AG10803 (cell line): ENCODE measurements at regions not wholly inside any gene's neighbourhood (a gene's known extent, or its start where the extent isn't known, plus 50 kb on each side); places are given as distances from the start of the nearest gene placed in this dataset.

Experiments
- DNase-seq: peaks from one replicate; pipeline ENCODE4 v3.0.0; 2010; ENCODE audit warnings: low read depth
- H3K4me3 ChIP-seq: 2 replicates; pipeline ENCODE4 v1.5.1; 2011; ENCODE audit warnings: mild to moderate bottlenecking, low read length, control low read depth
- TF ChIP-seq, protein P1 (sequence below): conservative IDR thresholded peaks from 2 replicates; pipeline ENCODE4 v1.5.1; 2011; ENCODE audit warnings: mild to moderate bottlenecking, low read length, control low read depth, inconsistent platforms

GRCh38 chr14:99075771-99076375 is 196.1 kb downstream of the BCL11B start:
- no peak overlapping the region for H3K4me3 ChIP-seq
- TF ChIP-seq, protein P1, sequence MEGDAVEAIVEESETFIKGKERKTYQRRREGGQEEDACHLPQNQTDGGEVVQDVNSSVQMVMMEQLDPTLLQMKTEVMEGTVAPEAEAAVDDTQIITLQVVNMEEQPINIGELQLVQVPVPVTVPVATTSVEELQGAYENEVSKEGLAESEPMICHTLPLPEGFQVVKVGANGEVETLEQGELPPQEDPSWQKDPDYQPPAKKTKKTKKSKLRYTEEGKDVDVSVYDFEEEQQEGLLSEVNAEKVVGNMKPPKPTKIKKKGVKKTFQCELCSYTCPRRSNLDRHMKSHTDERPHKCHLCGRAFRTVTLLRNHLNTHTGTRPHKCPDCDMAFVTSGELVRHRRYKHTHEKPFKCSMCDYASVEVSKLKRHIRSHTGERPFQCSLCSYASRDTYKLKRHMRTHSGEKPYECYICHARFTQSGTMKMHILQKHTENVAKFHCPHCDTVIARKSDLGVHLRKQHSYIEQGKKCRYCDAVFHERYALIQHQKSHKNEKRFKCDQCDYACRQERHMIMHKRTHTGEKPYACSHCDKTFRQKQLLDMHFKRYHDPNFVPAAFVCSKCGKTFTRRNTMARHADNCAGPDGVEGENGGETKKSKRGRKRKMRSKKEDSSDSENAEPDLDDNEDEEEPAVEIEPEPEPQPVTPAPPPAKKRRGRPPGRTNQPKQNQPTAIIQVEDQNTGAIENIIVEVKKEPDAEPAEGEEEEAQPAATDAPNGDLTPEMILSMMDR: no peak
- peak; percentile 5 for DNase-seq

GRCh38 chr14:99077076-99077843 is 194.7 kb downstream of the BCL11B start:
- TF ChIP-seq, protein P1: no peak
- no peak overlapping the region for H3K4me3 ChIP-seq
- no peak for DNase-seq

DNA sequence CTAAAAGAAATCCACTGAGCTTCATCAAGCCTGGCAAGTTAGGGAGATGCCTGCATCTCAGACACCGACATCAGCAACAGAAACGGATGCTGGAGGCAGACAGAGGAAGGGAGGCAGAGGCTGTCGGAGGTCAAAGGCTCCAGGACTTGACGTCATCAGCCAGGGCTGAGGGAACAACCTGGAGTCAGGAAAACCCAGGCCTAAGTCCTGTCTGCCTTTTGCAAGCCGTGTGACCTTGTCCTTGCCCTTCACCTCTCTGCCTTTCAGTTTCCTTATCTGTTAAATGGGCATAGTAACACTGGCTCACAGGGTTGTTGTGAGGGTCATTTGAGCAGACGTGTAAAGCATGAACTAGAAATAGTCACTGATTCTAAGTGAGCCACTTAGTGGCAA is 194.2 kb downstream of the BCL11B start:
- TF ChIP-seq, protein P1: no peak
- H3K4me3 ChIP-seq: no peak overlapping the region
- DNase-seq: no peak

DNA sequence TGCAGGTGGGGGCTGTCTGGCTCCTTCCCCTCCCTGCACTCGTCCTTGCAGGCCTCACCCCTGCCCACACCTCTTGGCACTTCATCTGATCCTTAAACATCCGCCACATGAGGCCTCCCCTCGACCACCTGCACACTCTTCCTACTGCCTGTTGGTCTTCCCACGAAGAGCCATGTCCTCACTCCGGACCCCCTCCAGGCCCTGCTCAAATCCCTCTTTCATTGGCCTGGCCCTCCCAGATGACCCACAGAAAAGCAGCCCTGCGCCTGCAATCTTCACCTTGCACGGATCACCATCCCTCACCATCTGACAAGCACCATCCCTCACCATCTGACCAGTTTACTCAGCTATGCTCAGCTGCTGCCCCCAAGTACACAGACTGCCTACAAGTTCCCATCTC is 193.6 kb downstream of the BCL11B start:
- no peak overlapping the region for H3K4me3 ChIP-seq

GRCh38 chr14:99079061-99079727 is 192.8 kb downstream of the BCL11B start:
- DNase-seq: no peak
- no peak overlapping the region for H3K4me3 ChIP-seq
- TF ChIP-seq, protein P1: no peak

More for the DNA sequence above, 193.6 kb downstream of the BCL11B start:
- DNase-seq: no peak
- TF ChIP-seq, protein P1: no peak

- no peak overlapping the region for H3K4me3 ChIP-seq
- TF ChIP-seq, protein P1: no peak
- DNase-seq: no peak
Observed at GRCh38 chr14:99080306-99080705, 191.7 kb downstream of the BCL11B start.
